Astrocyte (in vitro differentiated cells and primary cell): ENCODE measurements at regions not wholly inside any gene's neighbourhood (a gene's known extent, or its start where the extent isn't known, plus 50 kb on each side); places are given as distances from the start of the nearest gene placed in this dataset.

Experiments
- DNase-seq: peaks from one replicate; pipeline ENCODE4 v3.0.0-alpha.2; 2010; ENCODE audit warnings: low read depth
- FAIRE-seq: peaks from 2 replicates; lab custom pipeline; 2011; peaks lifted over from hg19 to GRCh38; lab: Jason Lieb, UNC
- H2AFZ ChIP-seq: 2 replicates; pipeline ENCODE4 v1.6.0; 2012; ENCODE audit warnings: low read depth, low read length, inconsistent platforms
- H3K27ac ChIP-seq: 2 replicates; pipeline ENCODE4 v1.5.1; 2011; ENCODE audit warnings: low read depth, low read length, inconsistent platforms
- H3K27me3 ChIP-seq: 2 replicates; pipeline ENCODE4 v1.6.0; 2011; ENCODE audit warnings: low read length, inconsistent platforms; ENCODE audit not compliant: insufficient read depth
- H3K36me3 ChIP-seq: 2 replicates; pipeline ENCODE4 v1.5.1; 2011; ENCODE audit warnings: low read length, inconsistent platforms; ENCODE audit not compliant: insufficient read depth
- H3K4me1 ChIP-seq: 2 replicates; pipeline ENCODE4 v1.5.1; 2011; ENCODE audit warnings: low read length, inconsistent platforms; ENCODE audit not compliant: insufficient read depth
- H3K4me2 ChIP-seq: 2 replicates; pipeline ENCODE4 v1.6.0; 2012; ENCODE audit warnings: low read length, inconsistent platforms
- H3K4me3 ChIP-seq: 2 replicates; pipeline ENCODE4 v1.5.1; 2011; ENCODE audit warnings: low read depth, mild to moderate bottlenecking, low read length, inconsistent platforms; ENCODE audit not compliant: insufficient read depth
- H3K79me2 ChIP-seq: 2 replicates; pipeline ENCODE4 v1.6.0; 2012; ENCODE audit warnings: mild to moderate bottlenecking, low read length, inconsistent platforms; ENCODE audit not compliant: insufficient read depth
- H3K9ac ChIP-seq: 2 replicates; pipeline ENCODE4 v1.6.0; 2012; ENCODE audit warnings: mild to moderate bottlenecking, low read length, inconsistent platforms
- H3K9me3 ChIP-seq: 2 replicates; pipeline ENCODE4 v1.5.1; 2012; ENCODE audit warnings: low read depth, mild to moderate bottlenecking, low read length, inconsistent platforms; ENCODE audit not compliant: insufficient read depth
- H4K20me1 ChIP-seq: 2 replicates; pipeline ENCODE4 v1.6.0; 2012; ENCODE audit warnings: low read length, inconsistent platforms; ENCODE audit not compliant: insufficient read depth
- H3K27ac Mint-ChIP-seq: one replicate; pipeline ENCODE4 v1.8.0; 2021; ENCODE audit warnings: mild to moderate bottlenecking, mixed read lengths; ENCODE audit not compliant: unreplicated experiment
- H3K27me3 Mint-ChIP-seq: one replicate; pipeline ENCODE4 v1.8.0; 2021; ENCODE audit warnings: low read depth, mixed read lengths; ENCODE audit not compliant: unreplicated experiment
- H3K36me3 Mint-ChIP-seq: one replicate; pipeline ENCODE4 v1.8.0; 2021; ENCODE audit warnings: low read depth, mixed read lengths; ENCODE audit not compliant: unreplicated experiment
- H3K4me1 Mint-ChIP-seq: one replicate; pipeline ENCODE4 v1.8.0; 2021; ENCODE audit warnings: low read depth, mixed read lengths; ENCODE audit not compliant: unreplicated experiment
- H3K4me3 Mint-ChIP-seq: one replicate; pipeline ENCODE4 v1.8.0; 2021; ENCODE audit warnings: mild to moderate bottlenecking, moderate library complexity, mixed read lengths; ENCODE audit not compliant: unreplicated experiment
- H3K9me3 Mint-ChIP-seq: one replicate; pipeline ENCODE4 v1.8.0; 2021; ENCODE audit warnings: mild to moderate bottlenecking, mixed read lengths; ENCODE audit not compliant: unreplicated experiment
- EZH2 ChIP-seq: IDR thresholded peaks from 2 replicates; pipeline ENCODE4 v1.6.1; 2012; ENCODE audit warnings: mild to moderate bottlenecking, low read length, inconsistent platforms; ENCODE audit not compliant: insufficient read depth
- TF ChIP-seq, protein P1 (sequence below): IDR thresholded peaks from 2 replicates; pipeline ENCODE4 v1.5.1; 2011; ENCODE audit warnings: low read depth, mild to moderate bottlenecking, inconsistent platforms, low read length, moderate library complexity; ENCODE audit not compliant: insufficient read depth

DNA sequence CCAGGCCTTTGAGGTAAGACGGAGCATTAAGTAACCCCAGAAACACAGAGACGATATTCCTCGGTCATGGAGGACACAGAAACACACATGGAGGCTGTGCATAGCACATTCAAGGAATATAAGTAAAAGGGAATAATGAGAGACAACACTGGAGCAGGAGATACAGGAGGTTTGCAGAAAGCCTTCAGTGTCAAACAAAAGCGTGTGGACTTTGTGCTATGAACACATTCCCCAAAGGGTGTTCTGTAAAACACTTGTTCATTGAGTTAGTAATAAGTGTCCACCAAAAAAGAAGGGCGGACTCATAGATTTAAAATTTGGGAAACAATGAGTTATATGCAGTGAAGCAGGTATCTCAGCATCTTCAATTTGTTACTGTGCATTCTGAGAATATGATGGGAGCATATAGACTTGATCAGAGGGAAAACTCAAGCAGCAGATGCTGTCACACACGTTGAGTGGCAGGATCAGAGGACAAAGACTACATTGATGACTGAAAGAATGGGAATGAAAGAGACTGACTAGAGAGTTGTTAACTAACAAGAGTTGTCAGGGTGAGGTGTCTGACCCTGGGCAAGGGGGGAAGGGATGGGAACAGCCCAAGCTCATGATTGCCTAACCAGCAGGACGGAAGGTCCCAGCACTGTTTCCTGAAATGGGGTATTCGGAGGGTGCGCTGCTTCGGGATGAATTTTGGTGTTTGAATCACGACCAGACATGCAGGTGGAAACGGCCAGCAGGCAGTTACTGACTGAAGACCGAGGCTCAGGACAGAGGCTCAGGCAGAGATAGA, 85.2 kb upstream of the VIPR2 start:
- H3K9me3 ChIP-seq = peaks cover 12% of the 10 kb centered on the region
- Mint-ChIP-seq H3K27me3 (peaks cover 6% of the 10 kb centered on the region), H3K36me3 (no peaks in the 10 kb centered on the region), H3K27ac (no peak overlapping the region), H3K4me1 (no peaks in the 10 kb centered on the region), H3K4me3 (no peak overlapping the region), H3K9me3 (peaks cover 4% of the 10 kb centered on the region)
- no peak overlapping the region for H3K4me2 ChIP-seq
- no peak for DNase-seq
- TF ChIP-seq EZH2 = no peak
- TF ChIP-seq, protein P1, sequence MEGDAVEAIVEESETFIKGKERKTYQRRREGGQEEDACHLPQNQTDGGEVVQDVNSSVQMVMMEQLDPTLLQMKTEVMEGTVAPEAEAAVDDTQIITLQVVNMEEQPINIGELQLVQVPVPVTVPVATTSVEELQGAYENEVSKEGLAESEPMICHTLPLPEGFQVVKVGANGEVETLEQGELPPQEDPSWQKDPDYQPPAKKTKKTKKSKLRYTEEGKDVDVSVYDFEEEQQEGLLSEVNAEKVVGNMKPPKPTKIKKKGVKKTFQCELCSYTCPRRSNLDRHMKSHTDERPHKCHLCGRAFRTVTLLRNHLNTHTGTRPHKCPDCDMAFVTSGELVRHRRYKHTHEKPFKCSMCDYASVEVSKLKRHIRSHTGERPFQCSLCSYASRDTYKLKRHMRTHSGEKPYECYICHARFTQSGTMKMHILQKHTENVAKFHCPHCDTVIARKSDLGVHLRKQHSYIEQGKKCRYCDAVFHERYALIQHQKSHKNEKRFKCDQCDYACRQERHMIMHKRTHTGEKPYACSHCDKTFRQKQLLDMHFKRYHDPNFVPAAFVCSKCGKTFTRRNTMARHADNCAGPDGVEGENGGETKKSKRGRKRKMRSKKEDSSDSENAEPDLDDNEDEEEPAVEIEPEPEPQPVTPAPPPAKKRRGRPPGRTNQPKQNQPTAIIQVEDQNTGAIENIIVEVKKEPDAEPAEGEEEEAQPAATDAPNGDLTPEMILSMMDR = no peak
- no peak overlapping the region for H3K27ac ChIP-seq
- H3K36me3 ChIP-seq = no peaks in the 10 kb centered on the region
- H3K27me3 ChIP-seq = no peaks in the 10 kb centered on the region
- H3K79me2 ChIP-seq = no peaks in the 10 kb centered on the region
- no peak overlapping the region for H3K9ac ChIP-seq
- H2AFZ ChIP-seq = no peak overlapping the region
- H3K4me1 ChIP-seq = no peaks in the 10 kb centered on the region
- no peak for FAIRE-seq
- no peaks in the 10 kb centered on the region for H4K20me1 ChIP-seq
- H3K4me3 ChIP-seq = no peak overlapping the region

GRCh38 chr7:159227433-159227832, 82.8 kb upstream of the VIPR2 start:
- H3K36me3 ChIP-seq = no peaks in the 10 kb centered on the region
- H3K27ac Mint-ChIP-seq = no peak overlapping the region
- peaks cover 4% of the 10 kb centered on the region for H3K9me3 Mint-ChIP-seq

More at GRCh38 chr7:159227433-159227832, 82.8 kb upstream of the VIPR2 start:
- Mint-ChIP-seq H3K4me1 (no peaks in the 10 kb centered on the region), H3K27me3 (peaks cover 6% of the 10 kb centered on the region), H3K4me3 (no peak overlapping the region), H3K36me3 (no peaks in the 10 kb centered on the region)
- Histone ChIP-seq H3K4me3 (no peak overlapping the region), H3K9me3 (peaks cover 12% of the 10 kb centered on the region), H4K20me1 (no peaks in the 10 kb centered on the region), H3K27me3 (no peaks in the 10 kb centered on the region), H2AFZ (no peak overlapping the region), H3K4me1 (no peaks in the 10 kb centered on the region), H3K4me2 (no peak overlapping the region), H3K79me2 (no peaks in the 10 kb centered on the region), H3K9ac (no peak overlapping the region), H3K27ac (no peak overlapping the region)
- no peak for TF ChIP-seq EZH2
- TF ChIP-seq, protein P1 = no peak
- FAIRE-seq (no peak), DNase-seq (no peak)
